ELF-1 (cell line): ENCODE measurements at regions not wholly inside any gene's neighbourhood (a gene's known extent, or its start where the extent isn't known, plus 50 kb on each side); places are given as distances from the start of the nearest gene placed in this dataset.
"Not testable (repeated sequence)": the region's sequence is repeated elsewhere in the genome, so short reads cannot be mapped to it uniquely, and the experiment has no call there.

Experiments used
- DNase-seq: peaks from one replicate; pipeline ENCODE4 v3.0.0-alpha.2; 2016; ENCODE audit warnings: low read depth, low spot score

DNA sequence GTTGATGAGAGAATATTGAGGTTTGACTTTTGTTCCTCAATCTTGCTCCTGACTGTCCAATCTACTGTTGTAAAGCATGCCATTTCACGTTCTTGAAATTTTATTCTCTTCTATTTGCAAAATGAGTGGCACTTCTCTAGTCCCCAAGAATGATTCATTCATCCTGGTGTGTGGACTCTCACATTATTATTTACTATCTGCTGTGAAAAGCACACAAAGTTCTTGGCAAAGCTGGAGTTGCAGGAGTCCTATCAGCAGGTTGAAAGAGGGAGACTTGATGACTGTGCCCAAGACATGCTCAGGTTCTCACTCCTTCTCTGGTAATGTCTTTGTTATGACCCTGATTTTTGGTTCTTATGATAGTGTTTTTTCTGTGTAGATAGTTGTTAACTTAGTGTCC lies 382.6 kb downstream of the DMRTA1 start:
- DNase-seq, result no peak

- no peak for DNase-seq
Observed at GRCh38 chr9:22838266-22838665, 391.6 kb downstream of the DMRTA1 start.

DNA sequence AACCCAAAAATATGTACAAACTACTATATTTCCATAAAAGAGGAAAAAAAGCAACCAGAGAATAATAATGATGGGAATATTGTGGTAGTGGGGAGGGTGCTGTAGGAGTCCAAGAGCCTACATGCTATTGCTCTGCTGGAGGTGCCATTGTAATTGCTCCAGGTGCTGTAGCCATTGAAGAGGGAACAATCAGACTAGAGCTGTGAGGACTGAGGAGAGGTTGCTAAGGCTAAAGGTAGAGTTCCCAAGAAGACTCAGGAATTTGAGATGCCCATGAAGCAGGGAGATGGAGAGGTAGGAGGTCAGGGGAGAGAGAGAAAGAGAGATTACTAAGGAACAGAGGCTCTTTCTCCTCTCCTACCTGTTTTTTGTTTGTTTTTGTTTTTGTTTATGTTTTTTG lies 394.0 kb downstream of the DMRTA1 start:
- DNase-seq, result no peak

DNA sequence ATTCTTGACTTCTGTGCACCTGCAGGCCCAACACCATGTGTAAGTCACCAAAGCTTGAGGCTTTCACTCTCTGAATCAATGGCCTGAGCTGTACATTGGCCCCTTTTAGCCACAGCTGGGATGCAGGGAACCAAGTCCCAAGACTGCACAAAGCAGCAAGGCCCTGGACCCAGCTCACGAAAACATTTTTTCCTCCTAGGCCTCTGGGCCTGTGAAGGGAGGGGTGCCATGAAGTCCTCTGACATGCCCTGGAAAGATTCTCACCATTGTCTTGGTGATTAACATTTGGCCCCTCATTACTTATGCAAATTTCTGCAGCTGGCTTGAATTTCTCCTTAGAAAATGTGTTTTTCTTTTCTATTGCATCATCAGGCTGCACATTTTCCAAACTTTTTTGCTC lies 398.6 kb downstream of the DMRTA1 start:
- DNase-seq, result not testable (repeated sequence)

GRCh38 chr9:22855980-22856379 lies 409.4 kb downstream of the DMRTA1 start:
- DNase-seq, result no peak

DNA sequence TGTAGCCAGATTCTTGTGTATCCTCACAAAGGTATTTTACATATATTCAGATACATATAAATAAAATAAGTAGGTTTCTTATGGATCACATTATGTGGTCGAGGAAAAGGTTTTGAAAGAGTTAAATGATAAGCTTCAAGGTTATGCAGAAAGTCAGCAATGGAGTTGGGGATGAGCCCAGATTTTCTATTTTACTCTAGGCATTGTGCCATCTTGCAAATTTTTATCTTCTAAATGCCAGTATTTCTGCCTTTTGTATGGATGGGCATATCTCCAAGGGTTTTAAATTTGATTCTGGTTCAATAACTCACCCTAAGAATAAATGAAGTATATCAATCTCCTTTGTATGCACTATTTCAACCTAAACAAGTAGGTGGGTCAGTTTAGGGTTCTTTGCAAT lies 410.7 kb downstream of the DMRTA1 start:
- DNase-seq, result no peak

- no peak for DNase-seq
Observed at GRCh38 chr9:22863106-22863505, 416.5 kb downstream of the DMRTA1 start.

DNA sequence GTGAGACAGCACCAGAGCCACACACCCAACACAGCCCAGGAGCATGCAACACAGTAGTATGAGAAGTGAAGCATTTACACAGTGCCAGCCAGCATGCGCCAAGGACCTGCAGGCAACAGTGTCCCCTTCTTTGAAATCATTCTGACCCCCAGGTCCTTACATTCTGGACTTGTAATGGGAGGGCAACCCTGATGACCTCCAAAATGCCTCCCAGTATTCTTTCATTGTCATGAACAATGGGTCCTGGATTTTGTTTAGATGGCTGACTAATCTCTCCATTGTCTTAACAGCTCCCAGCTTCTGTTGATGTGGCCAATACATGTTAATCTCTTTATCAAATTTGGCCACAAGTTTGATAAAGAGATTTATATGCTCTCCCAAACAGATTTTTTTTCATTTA lies 417.1 kb downstream of the DMRTA1 start:
- DNase-seq, result no peak

- no peak for DNase-seq
Observed at GRCh38 chr9:22893196-22893843, 446.7 kb downstream of the DMRTA1 start.

DNA sequence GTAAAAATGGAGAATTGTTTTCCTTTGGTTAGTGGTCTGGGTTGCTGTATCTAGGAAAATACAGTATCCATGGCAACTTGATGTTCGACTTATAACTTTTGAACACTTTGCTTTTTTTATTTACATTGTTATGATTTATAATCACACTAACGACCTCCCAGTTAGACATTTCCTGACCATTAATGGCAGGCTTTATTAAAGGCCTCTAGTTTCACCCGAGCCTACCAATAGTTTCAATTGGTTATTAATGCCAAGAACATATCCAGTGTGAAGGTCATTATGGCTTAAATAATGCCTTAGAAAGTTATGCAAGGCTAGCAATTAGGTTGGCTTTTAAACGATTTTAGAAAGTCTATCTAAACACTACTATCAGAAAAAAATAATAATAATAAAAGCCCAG lies 452.0 kb downstream of the DMRTA1 start:
- no peak for DNase-seq

DNA sequence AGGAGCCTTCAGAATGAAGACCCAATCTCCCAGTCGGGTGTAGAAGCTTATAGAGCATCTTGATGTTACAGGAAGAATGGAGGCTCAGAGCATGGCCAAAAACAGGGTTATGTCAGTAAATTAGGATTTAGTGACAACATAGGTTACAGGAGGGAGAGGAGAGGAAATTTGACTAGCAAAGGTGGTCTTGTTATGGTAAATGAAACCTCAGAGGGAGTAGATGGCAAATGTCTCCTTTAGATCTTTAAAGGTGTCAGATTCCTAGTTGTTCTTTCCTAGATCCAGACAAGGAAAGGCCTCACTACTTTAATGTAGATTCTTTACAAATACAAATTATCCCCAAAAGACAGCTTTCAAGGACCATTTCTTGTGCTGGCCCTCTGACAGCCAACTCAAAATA lies 465.0 kb downstream of the DMRTA1 start:
- no peak for DNase-seq

- no peak for DNase-seq
Observed at GRCh38 chr9:22913026-22913425, 466.4 kb downstream of the DMRTA1 start.

- peak; percentile 18 for DNase-seq
Observed at GRCh38 chr9:22913518-22913917, 466.9 kb downstream of the DMRTA1 start.

DNA sequence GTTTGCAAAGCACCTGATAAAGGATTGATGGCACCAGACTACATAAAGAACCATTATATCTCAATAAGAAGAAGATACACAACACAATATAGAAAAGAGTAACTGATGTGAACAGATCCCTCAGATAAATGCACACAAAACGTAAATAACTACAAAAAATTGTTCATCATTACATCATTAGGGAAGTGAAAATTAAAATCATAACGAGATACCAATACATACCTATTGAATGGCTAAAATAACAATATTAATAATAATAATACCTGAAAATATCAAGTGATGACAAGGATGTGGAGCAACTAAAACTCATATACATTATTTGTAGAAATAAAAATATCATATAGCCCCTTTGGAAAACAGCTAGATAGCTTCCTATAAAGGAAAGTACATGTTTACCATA lies 469.5 kb downstream of the DMRTA1 start:
- DNase-seq, result no peak

DNA sequence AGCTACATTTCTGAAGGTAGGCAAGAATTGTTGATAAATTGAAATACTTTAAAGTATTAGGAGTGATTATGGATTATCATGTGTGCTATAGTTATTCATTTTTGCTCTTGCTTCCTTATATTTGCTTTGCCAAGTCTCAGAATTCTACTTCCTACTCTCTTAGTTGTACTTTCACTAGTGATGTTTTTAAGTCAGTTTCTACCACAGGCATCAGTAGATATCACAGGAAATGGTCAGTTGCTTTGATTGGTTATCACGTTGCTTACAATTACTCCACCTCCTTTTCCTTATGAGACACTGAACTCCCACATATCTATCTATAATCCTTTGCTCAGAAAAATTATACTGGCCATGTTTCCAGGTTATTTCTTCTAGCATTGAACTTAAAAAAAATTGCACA lies 472.8 kb downstream of the DMRTA1 start:
- DNase-seq, result no peak

DNA sequence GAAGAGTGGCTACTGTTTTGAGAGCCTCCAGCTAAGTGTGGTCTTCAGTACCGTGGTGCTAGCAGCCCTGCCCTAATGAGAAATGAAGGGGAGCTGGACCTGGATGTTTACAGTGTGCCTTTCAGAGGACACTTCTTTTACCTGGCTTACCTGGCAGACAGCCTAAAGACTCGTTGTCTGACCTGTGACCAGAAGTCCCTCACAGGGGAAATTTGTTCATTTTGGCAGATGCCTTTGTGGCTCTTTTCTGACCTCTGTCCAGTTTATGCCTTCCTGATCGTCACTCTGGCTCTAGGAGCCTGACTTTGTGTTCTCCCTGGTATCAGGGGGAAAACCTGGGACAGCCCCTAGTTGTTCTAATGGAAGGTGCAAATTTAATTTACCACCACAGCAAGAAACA lies 475.1 kb downstream of the DMRTA1 start:
- DNase-seq, result no peak

DNA sequence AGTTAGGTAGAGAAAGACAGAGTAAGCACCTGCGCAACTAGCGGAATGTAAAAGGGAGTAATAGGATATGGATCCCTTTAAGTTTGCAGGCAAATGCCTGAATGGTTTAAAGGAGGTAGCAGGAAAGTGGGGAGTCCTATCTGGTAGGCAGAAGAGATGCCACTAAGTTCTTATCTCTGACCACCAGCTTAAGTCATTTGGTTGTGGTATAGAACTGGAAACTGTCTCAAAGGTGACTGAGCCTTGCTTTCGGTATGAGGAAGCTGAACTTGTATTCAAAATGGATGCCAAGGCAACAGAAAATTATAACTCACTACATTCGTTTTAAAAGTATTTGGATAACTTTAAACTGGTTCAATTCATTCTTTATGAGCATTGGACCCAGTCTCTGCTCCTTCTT lies 475.6 kb downstream of the DMRTA1 start:
- no peak for DNase-seq

GRCh38 chr9:22954550-22954949 lies 507.9 kb downstream of the DMRTA1 start:
- DNase-seq, result no peak

GRCh38 chr9:22954964-22955363 lies 508.3 kb downstream of the DMRTA1 start:
- DNase-seq, result no peak

GRCh38 chr9:22969350-22969979 lies 522.8 kb downstream of the DMRTA1 start:
- DNase-seq, result no peak

- DNase-seq, result no peak
Observed at GRCh38 chr9:22970434-22970975, 523.9 kb downstream of the DMRTA1 start.

- no peak for DNase-seq
Observed at GRCh38 chr9:22975951-22976350, 529.3 kb downstream of the DMRTA1 start.

GRCh38 chr9:22976454-22976853 lies 529.8 kb downstream of the DMRTA1 start:
- no peak for DNase-seq
